Liver (tissue), 8 donors: ENCODE measurements at regions not wholly inside any gene's neighbourhood (a gene's known extent, or its start where the extent isn't known, plus 50 kb on each side); places are given as distances from the start of the nearest gene placed in this dataset.

ENCODE experiments used
- DNase-seq: peaks from one replicate; pipeline ENCODE4 v3.0.0-alpha.2; 2017; ENCODE audit warnings: low spot score
- H3K27ac ChIP-seq, 2 donors: one replicate each; pipeline ENCODE4 v1.7.0; 2013; ENCODE audit warnings: inconsistent platforms in 2 of 2, low read length in 2 of 2, control low read depth in 1 of 2, low read depth in 1 of 2, mild to moderate bottlenecking in 1 of 2
- H3K27me3 ChIP-seq, 4 donors: one replicate each; pipeline versions ENCODE4 v1.6.1 to v1.7.0; 2013; ENCODE audit warnings: low read length in 3 of 4, inconsistent platforms in 1 of 4, mild to moderate bottlenecking in 1 of 4, moderate library complexity in 1 of 4; ENCODE audit not compliant: control insufficient read depth in 4 of 4, insufficient read depth in 4 of 4
- H3K36me3 ChIP-seq, 4 donors: one replicate each; pipeline versions ENCODE4 v1.6.1 to v1.7.0; 2013; ENCODE audit warnings: low read length in 3 of 4, mild to moderate bottlenecking in 3 of 4, low read depth in 1 of 4, moderate library complexity in 1 of 4; ENCODE audit not compliant: control insufficient read depth in 4 of 4, insufficient read depth in 3 of 4
- H3K4me1 ChIP-seq, 4 donors: one replicate each; pipeline versions ENCODE4 v1.6.1 to v1.7.0; 2013; ENCODE audit warnings: low read length in 3 of 4, mild to moderate bottlenecking in 3 of 4, moderate library complexity in 1 of 4; ENCODE audit not compliant: control insufficient read depth in 4 of 4, insufficient read depth in 4 of 4
- H3K4me3 ChIP-seq, 3 donors: one replicate each; pipeline versions ENCODE4 v1.6.1 to v1.7.0; 2013; ENCODE audit warnings: low read length in 3 of 3, control low read depth in 1 of 3, low read depth in 1 of 3, mild to moderate bottlenecking in 1 of 3
- H3K9ac ChIP-seq, 2 donors: one replicate each; pipeline ENCODE4 v1.7.0; 2013; ENCODE audit warnings: low read length in 2 of 2, mild to moderate bottlenecking in 2 of 2, moderate library complexity in 2 of 2, control low read depth in 1 of 2, low read depth in 1 of 2
- H3K9me3 ChIP-seq, 4 donors: one replicate each; pipeline versions ENCODE4 v1.6.1 to v1.7.0; 2013; ENCODE audit warnings: low read length in 3 of 4; ENCODE audit not compliant: control insufficient read depth in 4 of 4
- EGR1 ChIP-seq, 2 donors: IDR thresholded peaks; 2 replicates each; pipeline ENCODE4 v1.6.1; 2016 to 2018; ENCODE audit warnings: antibody characterized with exemption in 2 of 2, low read depth in 2 of 2
- FOXA1 ChIP-seq: IDR thresholded peaks from 2 replicates; pipeline ENCODE4 v1.6.1; 2016; ENCODE audit warnings: antibody characterized with exemption
- FOXA2 ChIP-seq: IDR thresholded peaks from 2 replicates; pipeline ENCODE4 v1.6.1; 2016; ENCODE audit warnings: antibody characterized with exemption
- GABPA ChIP-seq, 2 donors: IDR thresholded peaks in 1 of 2; conservative IDR thresholded peaks in 1 of 2; 2 replicates each; pipeline ENCODE4 v1.6.1; 2016; ENCODE audit warnings: antibody characterized with exemption in 2 of 2, mild to moderate bottlenecking in 1 of 2, moderate library complexity in 1 of 2
- HNF4A ChIP-seq, 2 donors: conservative IDR thresholded peaks; 2 replicates each; pipeline ENCODE4 v1.6.1; 2016; ENCODE audit warnings: antibody characterized with exemption in 2 of 2, mild to moderate bottlenecking in 2 of 2
- HNF4G ChIP-seq: IDR thresholded peaks from 2 replicates; pipeline ENCODE4 v1.6.1; 2016; ENCODE audit warnings: antibody characterized with exemption
- NR2F2 ChIP-seq: IDR thresholded peaks from 2 replicates; pipeline ENCODE4 v1.6.1; 2016; ENCODE audit warnings: antibody characterized with exemption
- RAD21 ChIP-seq, 2 donors: IDR thresholded peaks; 2 replicates each; pipeline ENCODE4 v1.6.1; 2016; ENCODE audit warnings: antibody characterized with exemption in 2 of 2, mild to moderate bottlenecking in 2 of 2
- RXRA ChIP-seq, 2 donors: IDR thresholded peaks; 2 replicates each; pipeline ENCODE4 v1.6.1; 2017 to 2018; ENCODE audit warnings: antibody characterized with exemption in 2 of 2, mild to moderate bottlenecking in 1 of 2
- YY1 ChIP-seq: IDR thresholded peaks from 2 replicates; pipeline ENCODE4 v1.6.1; 2016; ENCODE audit warnings: antibody characterized with exemption, mild to moderate bottlenecking
- WGBS: extraction: QIAGEN DNeasy Blood & Tissue Kit; methylation state at CpG from one replicate; pipeline ENCODE4 v1.1.7; 2013; 5-methylcytosine and 5-hydroxymethylcytosine counted together
- TF ChIP-seq, protein P1 (sequence below): fragments of 150-350 bp; IDR thresholded peaks from 2 replicates; pipeline ENCODE4 v1.5.1; 2017; ENCODE audit warnings: improper control_type of control experiment, low read depth, low read length; ENCODE audit not compliant: missing input control
- TF ChIP-seq, protein P2 (sequence below): IDR thresholded peaks from 2 replicates; pipeline ENCODE4 v1.6.1; 2016; ENCODE audit warnings: antibody characterized with exemption
- TF ChIP-seq, protein P3 (sequence below): IDR thresholded peaks from 2 replicates; pipeline ENCODE4 v1.6.1; 2016; ENCODE audit warnings: antibody characterized with exemption
- donor health status: healthy.
- donor health status: healthy.
- donor health status: healthy.
- donor health status: healthy.
- donor health status: healthy.

DNA sequence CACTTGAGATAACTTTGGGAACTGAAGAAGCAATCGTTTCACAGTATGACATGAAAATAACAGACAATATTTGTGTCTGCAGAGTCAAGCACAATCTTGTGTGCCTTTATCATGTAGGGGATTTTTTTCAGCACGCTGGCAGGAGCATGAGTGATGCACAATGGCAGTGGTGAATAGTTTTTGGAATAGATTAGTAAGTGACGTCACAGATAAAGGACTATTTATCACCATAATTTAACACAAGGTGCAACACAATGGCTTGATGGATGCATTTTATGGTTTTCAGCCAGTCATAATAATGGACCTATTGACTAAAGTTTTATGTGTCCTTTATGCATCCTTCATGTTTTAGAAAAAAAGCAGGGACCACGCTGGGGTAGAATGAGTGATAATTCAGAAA is 559.8 kb upstream of the FANCL start:
- Histone ChIP-seq H3K4me3 (no peak overlapping the region), H3K9me3 (no peaks in the 10 kb centered on the region), H3K27ac (no peak overlapping the region), H3K36me3 (no peaks in the 10 kb centered on the region), H3K27me3 (peaks cover 0 to 10% (median 0%) of the 10 kb centered on the region in 4 donors), H3K9ac (no peak overlapping the region), H3K4me1 (no peaks in the 10 kb centered on the region)
- no peak for DNase-seq
- TF ChIP-seq RAD21 (IDR thresholded peaks at IDR 0.05): no peak
- no peak for TF ChIP-seq NR2F2
- TF ChIP-seq, protein P1, sequence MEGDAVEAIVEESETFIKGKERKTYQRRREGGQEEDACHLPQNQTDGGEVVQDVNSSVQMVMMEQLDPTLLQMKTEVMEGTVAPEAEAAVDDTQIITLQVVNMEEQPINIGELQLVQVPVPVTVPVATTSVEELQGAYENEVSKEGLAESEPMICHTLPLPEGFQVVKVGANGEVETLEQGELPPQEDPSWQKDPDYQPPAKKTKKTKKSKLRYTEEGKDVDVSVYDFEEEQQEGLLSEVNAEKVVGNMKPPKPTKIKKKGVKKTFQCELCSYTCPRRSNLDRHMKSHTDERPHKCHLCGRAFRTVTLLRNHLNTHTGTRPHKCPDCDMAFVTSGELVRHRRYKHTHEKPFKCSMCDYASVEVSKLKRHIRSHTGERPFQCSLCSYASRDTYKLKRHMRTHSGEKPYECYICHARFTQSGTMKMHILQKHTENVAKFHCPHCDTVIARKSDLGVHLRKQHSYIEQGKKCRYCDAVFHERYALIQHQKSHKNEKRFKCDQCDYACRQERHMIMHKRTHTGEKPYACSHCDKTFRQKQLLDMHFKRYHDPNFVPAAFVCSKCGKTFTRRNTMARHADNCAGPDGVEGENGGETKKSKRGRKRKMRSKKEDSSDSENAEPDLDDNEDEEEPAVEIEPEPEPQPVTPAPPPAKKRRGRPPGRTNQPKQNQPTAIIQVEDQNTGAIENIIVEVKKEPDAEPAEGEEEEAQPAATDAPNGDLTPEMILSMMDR: no peak
- TF ChIP-seq GABPA (IDR thresholded peaks at IDR 0.05 in 1 of 2, conservative IDR thresholded peaks at IDR 0.05 in 1 of 2): no peak
- TF ChIP-seq YY1: no peak
- TF ChIP-seq, protein P2, sequence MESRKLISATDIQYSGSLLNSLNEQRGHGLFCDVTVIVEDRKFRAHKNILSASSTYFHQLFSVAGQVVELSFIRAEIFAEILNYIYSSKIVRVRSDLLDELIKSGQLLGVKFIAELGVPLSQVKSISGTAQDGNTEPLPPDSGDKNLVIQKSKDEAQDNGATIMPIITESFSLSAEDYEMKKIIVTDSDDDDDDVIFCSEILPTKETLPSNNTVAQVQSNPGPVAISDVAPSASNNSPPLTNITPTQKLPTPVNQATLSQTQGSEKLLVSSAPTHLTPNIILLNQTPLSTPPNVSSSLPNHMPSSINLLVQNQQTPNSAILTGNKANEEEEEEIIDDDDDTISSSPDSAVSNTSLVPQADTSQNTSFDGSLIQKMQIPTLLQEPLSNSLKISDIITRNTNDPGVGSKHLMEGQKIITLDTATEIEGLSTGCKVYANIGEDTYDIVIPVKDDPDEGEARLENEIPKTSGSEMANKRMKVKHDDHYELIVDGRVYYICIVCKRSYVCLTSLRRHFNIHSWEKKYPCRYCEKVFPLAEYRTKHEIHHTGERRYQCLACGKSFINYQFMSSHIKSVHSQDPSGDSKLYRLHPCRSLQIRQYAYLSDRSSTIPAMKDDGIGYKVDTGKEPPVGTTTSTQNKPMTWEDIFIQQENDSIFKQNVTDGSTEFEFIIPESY: no peak
- 66% methylated on average over 4 of the region's 4 CpGs for WGBS

DNA sequence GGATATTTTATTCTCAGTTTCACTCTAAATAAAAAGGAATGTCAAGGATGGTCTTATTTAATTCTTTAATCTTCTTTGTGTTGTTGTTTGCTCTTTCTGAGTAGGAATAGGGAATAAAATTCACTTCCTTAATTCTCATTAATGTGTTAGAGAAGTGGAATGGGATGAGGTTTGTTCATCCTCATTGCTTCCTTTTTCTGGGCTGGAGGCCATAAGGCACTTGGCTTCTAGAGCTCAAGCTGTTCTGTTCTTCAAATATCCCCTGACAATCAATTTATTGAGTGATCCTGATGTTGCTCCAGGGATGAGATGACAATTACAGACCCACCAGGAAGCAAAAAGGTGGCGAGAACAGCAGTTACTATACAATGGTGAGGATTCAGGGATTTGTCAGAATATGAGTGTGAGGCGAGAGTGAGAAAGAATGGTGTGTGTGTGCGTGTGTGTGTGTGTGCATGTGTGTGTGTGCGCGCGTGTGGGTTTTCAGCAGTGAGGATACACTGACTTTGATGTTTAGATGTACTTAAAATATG is 557.6 kb upstream of the FANCL start:
- DNase-seq: no peak
- H3K27ac ChIP-seq: no peak overlapping the region
- H3K4me3 ChIP-seq: no peak overlapping the region
- 85% methylated on average over 6 of the region's 6 CpGs for WGBS
- no peaks in the 10 kb centered on the region for H3K9me3 ChIP-seq
- no peaks in the 10 kb centered on the region for H3K4me1 ChIP-seq
- H3K27me3 ChIP-seq: peaks cover 0 to 10% (median 0%) of the 10 kb centered on the region in 4 donors
- TF ChIP-seq YY1: no peak
- no peak for TF ChIP-seq NR2F2
- TF ChIP-seq RXRA (IDR thresholded peaks at IDR 0.05): no peak
- TF ChIP-seq HNF4A (conservative IDR thresholded peaks at IDR 0.05): no peak
- TF ChIP-seq EGR1 (IDR thresholded peaks at IDR 0.05; ENCODE audit: low read depth in 2 of 2): no peak
- no peak for TF ChIP-seq GABPA (IDR thresholded peaks at IDR 0.05 in 1 of 2, conservative IDR thresholded peaks at IDR 0.05 in 1 of 2)
- H3K36me3 ChIP-seq: no peaks in the 10 kb centered on the region
- H3K9ac ChIP-seq: no peak overlapping the region

DNA sequence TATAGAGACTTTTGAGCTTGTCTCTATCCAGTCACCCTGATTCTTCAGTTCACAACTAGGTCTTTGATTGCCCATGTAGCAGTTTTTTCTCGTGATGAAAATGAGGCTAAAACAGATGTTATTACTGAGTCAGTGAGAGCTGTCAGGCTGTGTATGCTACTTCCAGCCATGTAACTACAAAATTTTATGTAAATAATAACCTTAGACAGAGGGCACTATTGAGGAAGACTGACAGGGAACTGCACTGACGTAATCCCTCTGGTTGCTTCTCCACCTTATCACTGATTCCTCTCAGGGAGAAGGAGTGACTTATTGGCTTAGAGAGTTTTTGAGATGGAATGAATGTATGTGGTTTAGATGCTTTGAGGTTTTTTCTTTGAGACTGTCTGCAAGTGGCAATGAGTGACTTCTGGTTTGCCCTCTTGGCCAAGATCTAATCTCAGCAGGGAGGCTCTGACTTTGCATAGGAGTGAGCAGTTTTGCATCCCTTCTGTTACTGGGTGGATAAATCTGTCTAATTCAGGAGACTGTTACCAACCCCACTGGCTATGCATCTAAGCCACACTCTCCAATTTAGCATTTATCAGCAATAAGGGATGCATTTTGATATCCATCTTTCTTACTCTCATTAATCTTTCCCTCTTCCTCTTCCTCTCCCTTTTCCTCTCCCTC is 555.2 kb upstream of the FANCL start:
- H3K9ac ChIP-seq: no peak overlapping the region
- no peaks in the 10 kb centered on the region for H3K9me3 ChIP-seq
- H3K36me3 ChIP-seq: no peaks in the 10 kb centered on the region
- no peak overlapping the region for H3K27ac ChIP-seq
- no peak for TF ChIP-seq FOXA1
- TF ChIP-seq, protein P3, sequence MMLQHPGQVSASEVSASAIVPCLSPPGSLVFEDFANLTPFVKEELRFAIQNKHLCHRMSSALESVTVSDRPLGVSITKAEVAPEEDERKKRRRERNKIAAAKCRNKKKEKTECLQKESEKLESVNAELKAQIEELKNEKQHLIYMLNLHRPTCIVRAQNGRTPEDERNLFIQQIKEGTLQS: no peak
- no peak for TF ChIP-seq HNF4A (conservative IDR thresholded peaks at IDR 0.05)
- no peak for TF ChIP-seq FOXA2
- TF ChIP-seq NR2F2: no peak
- TF ChIP-seq YY1: no peak
- TF ChIP-seq EGR1 (IDR thresholded peaks at IDR 0.05; ENCODE audit: low read depth in 2 of 2): no peak
- TF ChIP-seq HNF4G: no peak
- H3K4me1 ChIP-seq: no peaks in the 10 kb centered on the region
- peaks cover 0 to 9% (median 0%) of the 10 kb centered on the region in 4 donors for H3K27me3 ChIP-seq
- 54% methylated on average over 2 of the region's 2 CpGs for WGBS
- no peak for DNase-seq
- H3K4me3 ChIP-seq: no peak overlapping the region
